PC-3 (cell line): ENCODE measurements at regions not wholly inside any gene's neighbourhood (a gene's known extent, or its start where the extent isn't known, plus 50 kb on each side); places are given as distances from the start of the nearest gene placed in this dataset.
"Not testable (repeated sequence)": the region's sequence is repeated elsewhere in the genome, so short reads cannot be mapped to it uniquely, and the experiment has no call there.

Source experiments
- ATAC-seq: fragments of 200-7000 bp; cut with Tn5 transposase; 2 replicates; pipeline ENCODE4 v1.9.1; 2020; ENCODE audit warnings: mild to moderate bottlenecking, moderate library complexity
- BruUV-seq: library from RNA; stranded (reverse); fragments of 400-500 nt; replicated peaks from 2 replicates; lab custom pipeline; 2021; lab: Mats Ljungman, UMichigan
- CTCF ChIA-PET: fragments of 300-600 bp; sonication (Branson Sonifier 250); formaldehyde crosslinking; loops from one replicate; lab custom pipeline; 2022; ENCODE audit warnings: antibody characterized with exemption; lab: Charles Lee
- POLR2A ChIA-PET: fragments of 300-600 bp; sonication (Branson Sonifier 250); formaldehyde crosslinking; loops from one replicate; lab custom pipeline; 2022; ENCODE audit warnings: antibody characterized with exemption; ENCODE audit not compliant: unreplicated experiment; lab: Charles Lee
- DNase-seq: peaks from one replicate; pipeline ENCODE4 v3.0.0-alpha.2; 2015
- H2AFZ ChIP-seq: fragments of 300-600 bp; sonication (generic); 2 replicates; pipeline ENCODE4 v1.6.0; 2016; ENCODE audit warnings: antibody characterized with exemption, low read length
- H3F3A ChIP-seq: fragments of 300-600 bp; sonication (generic); one replicate; pipeline ENCODE4 v1.6.0; 2017; ENCODE audit warnings: antibody characterized with exemption, low read length, control low read depth, mild to moderate bottlenecking; ENCODE audit not compliant: unreplicated experiment
- H3K27ac ChIP-seq: fragments of 300-600 bp; sonication (generic); 2 replicates; pipeline ENCODE4 v1.5.1; 2016; ENCODE audit warnings: mild to moderate bottlenecking, low read length
- H3K27me3 ChIP-seq: fragments of 300-600 bp; sonication (generic); 2 replicates; pipeline ENCODE4 v1.6.1; 2016; ENCODE audit warnings: low read length, mixed read lengths
- H3K36me3 ChIP-seq: fragments of 300-600 bp; sonication (generic); 2 replicates; pipeline ENCODE4 v1.6.1; 2016; ENCODE audit warnings: low read depth, mixed run types, low read length, mixed read lengths
- H3K4me1 ChIP-seq: fragments of 300-600 bp; sonication (generic); 2 replicates; pipeline ENCODE4 v1.5.1; 2016; ENCODE audit warnings: low read length; ENCODE audit not compliant: insufficient read depth
- H3K4me2 ChIP-seq: fragments of 300-600 bp; sonication (generic); 2 replicates; pipeline ENCODE4 v1.6.0; 2016; ENCODE audit warnings: low read length
- H3K4me3 ChIP-seq: fragments of 300-600 bp; sonication (generic); 2 replicates; pipeline ENCODE4 v1.5.1; 2016; ENCODE audit warnings: mild to moderate bottlenecking, low read length, mixed read lengths
- H3K79me2 ChIP-seq: fragments of 300-600 bp; sonication (generic); 2 replicates; pipeline ENCODE4 v1.6.1; 2017; ENCODE audit warnings: low read length, mixed read lengths
- H3K9ac ChIP-seq: fragments of 300-600 bp; sonication (generic); 2 replicates; pipeline ENCODE4 v1.6.0; 2016; ENCODE audit warnings: mild to moderate bottlenecking, low read length
- H3K9me2 ChIP-seq: fragments of 300-600 bp; sonication (generic); replicated peaks from 2 replicates; pipeline ENCODE4 v1.6.1; 2016; ENCODE audit warnings: mixed run types, low read length, mixed read lengths
- H3K9me3 ChIP-seq: fragments of 300-600 bp; sonication (generic); 2 replicates; pipeline ENCODE4 v1.6.1; 2016; ENCODE audit warnings: low read length, mixed read lengths
- H4K20me1 ChIP-seq: fragments of 300-600 bp; sonication (generic); 2 replicates; pipeline ENCODE4 v1.6.1; 2016; ENCODE audit warnings: low read length, mixed read lengths
- EZH2 ChIP-seq: fragments of 300-600 bp; sonication (generic); IDR thresholded peaks from one replicate; pipeline ENCODE4 v1.6.1; 2017; ENCODE audit warnings: antibody characterized with exemption, mild to moderate bottlenecking, low read length; ENCODE audit not compliant: unreplicated experiment
- EZH2phosphoT487 ChIP-seq: fragments of 300-600 bp; sonication (generic); IDR thresholded peaks from 2 replicates; pipeline ENCODE4 v1.6.1; 2018; ENCODE audit warnings: mild to moderate bottlenecking, antibody characterized with exemption, low read length, borderline replicate concordance
- intact Hi-C: fragments of 100-400 bp; cut with micrococcal nuclease; formaldehyde crosslinking; loops from 2 replicates; pipeline ENCODE4 v1.9.0; 2023
- TF ChIP-seq, protein P1 (sequence below): fragments of 300-600 bp; sonication (generic); conservative IDR thresholded peaks from 2 replicates; pipeline ENCODE4 v1.5.1; 2017; ENCODE audit warnings: antibody characterized with exemption, low read depth, mild to moderate bottlenecking, low read length

- intact Hi-C loops = no loop called here
- no peaks in the 10 kb centered on the region for H4K20me1 ChIP-seq
- no peak overlapping the region for H3K9ac ChIP-seq
- no TSS peak for BruUV-seq
- no peaks in the 10 kb centered on the region for H3K27me3 ChIP-seq
- POLR2A ChIA-PET = no interaction called here
- no peaks in the 10 kb centered on the region for H3K9me3 ChIP-seq
- ATAC-seq = peak; percentile 15; the same call in 1 of the 2 replicates
- CTCF ChIA-PET = no interaction called here
- no peaks in the 10 kb centered on the region for H3K9me2 ChIP-seq
- H3F3A ChIP-seq = no peaks in the 10 kb centered on the region
- H3K27ac ChIP-seq = no peak overlapping the region
- peak overlapping the region; percentile 13; the same call in 1 of the 2 replicates for H3K4me2 ChIP-seq
- H3K36me3 ChIP-seq = no peaks in the 10 kb centered on the region
- TF ChIP-seq, protein P1, sequence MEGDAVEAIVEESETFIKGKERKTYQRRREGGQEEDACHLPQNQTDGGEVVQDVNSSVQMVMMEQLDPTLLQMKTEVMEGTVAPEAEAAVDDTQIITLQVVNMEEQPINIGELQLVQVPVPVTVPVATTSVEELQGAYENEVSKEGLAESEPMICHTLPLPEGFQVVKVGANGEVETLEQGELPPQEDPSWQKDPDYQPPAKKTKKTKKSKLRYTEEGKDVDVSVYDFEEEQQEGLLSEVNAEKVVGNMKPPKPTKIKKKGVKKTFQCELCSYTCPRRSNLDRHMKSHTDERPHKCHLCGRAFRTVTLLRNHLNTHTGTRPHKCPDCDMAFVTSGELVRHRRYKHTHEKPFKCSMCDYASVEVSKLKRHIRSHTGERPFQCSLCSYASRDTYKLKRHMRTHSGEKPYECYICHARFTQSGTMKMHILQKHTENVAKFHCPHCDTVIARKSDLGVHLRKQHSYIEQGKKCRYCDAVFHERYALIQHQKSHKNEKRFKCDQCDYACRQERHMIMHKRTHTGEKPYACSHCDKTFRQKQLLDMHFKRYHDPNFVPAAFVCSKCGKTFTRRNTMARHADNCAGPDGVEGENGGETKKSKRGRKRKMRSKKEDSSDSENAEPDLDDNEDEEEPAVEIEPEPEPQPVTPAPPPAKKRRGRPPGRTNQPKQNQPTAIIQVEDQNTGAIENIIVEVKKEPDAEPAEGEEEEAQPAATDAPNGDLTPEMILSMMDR = no peak
- TF ChIP-seq EZH2 = no peak
- no peak for TF ChIP-seq EZH2phosphoT487
- 0 out of 2 replicates have a peak overlapping the region, but pooled peaks have one; percentile 27 for H2AFZ ChIP-seq
- H3K79me2 ChIP-seq = no peaks in the 10 kb centered on the region
- H3K4me1 ChIP-seq = peaks cover 9% of the 10 kb centered on the region; the same call in 1 of the 2 replicates
- DNase-seq = peak; percentile 51
- H3K4me3 ChIP-seq = no peak overlapping the region
These were observed 175.6 kb upstream of the CCNG1 start for GRCh38 chr5:163261647-163262269.

GRCh38 chr5:163266249-163266648 lies 171.1 kb upstream of the CCNG1 start:
- H3K9ac ChIP-seq, H3K4me2 ChIP-seq, DNase-seq, H3K27me3 ChIP-seq, BruUV-seq, H3K27ac ChIP-seq, H2AFZ ChIP-seq, H3K79me2 ChIP-seq, ATAC-seq, CTCF ChIA-PET, H4K20me1 ChIP-seq, H3K4me3 ChIP-seq, H3K9me2 ChIP-seq, H3K9me3 ChIP-seq, H3K36me3 ChIP-seq, POLR2A ChIA-PET, H3F3A ChIP-seq: not testable (repeated sequence)
- intact Hi-C loops = loop anchor here (5.0 kb wide), 1 partner anchor 189 kb away; no protein-coding TSS in a partner anchor
- peaks cover 24% of the 10 kb centered on the region for H3K4me1 ChIP-seq

DNA sequence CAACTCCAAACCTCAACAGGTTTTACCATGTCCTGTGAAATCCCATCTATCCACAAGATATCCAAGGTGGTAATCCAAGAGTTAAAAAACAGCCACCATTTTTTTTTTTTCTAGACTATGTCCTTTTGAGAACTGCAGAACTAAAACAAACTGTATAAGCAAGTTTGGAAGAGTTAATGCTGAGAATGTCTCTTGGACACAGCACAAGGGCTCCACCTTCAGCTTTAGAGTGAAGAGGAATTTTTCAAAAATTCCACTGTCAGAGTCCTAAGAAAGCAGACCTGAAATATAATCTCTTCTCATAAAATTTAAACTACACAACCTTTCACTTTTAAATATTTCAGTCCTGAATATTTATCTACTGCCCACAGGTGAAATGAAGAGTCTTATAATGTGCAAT lies 167.8 kb upstream of the CCNG1 start:
- Histone ChIP-seq H3K9me3 (no peaks in the 10 kb centered on the region), H3K4me2 (peak overlapping the region; percentile 58), H2AFZ (peak overlapping the region; percentile 50), H3K4me3 (peak overlapping the region; percentile 27; the same call in 1 of the 2 replicates), H3K36me3 (no peaks in the 10 kb centered on the region), H3K79me2 (no peaks in the 10 kb centered on the region), H3K27ac (no peak overlapping the region), H3K27me3 (no peaks in the 10 kb centered on the region), H3K9me2 (no peaks in the 10 kb centered on the region), H3F3A (no peaks in the 10 kb centered on the region), H4K20me1 (no peaks in the 10 kb centered on the region), H3K4me1 (peaks cover 18% of the 10 kb centered on the region), H3K9ac (no peak overlapping the region)
- no peak for TF ChIP-seq EZH2phosphoT487
- TF ChIP-seq, protein P1 = peak; percentile 77
- ATAC-seq (peak; percentile 93), DNase-seq (peak; percentile 77)
- ChIA-PET POLR2A (no interaction called here), CTCF (no interaction called here)
- intact Hi-C loops = loop anchor here (2.0 to 5.0 kb wide), 3 partner anchors 77 to 192 kb away; no protein-coding TSS in a partner anchor
- BruUV-seq = no TSS peak
